ENCODE measurements at regions not wholly inside any gene's neighbourhood (a gene's known extent, or its start where the extent isn't known, plus 50 kb on each side); places are given as distances from the start of the nearest gene placed in this dataset.

GRCh38 chr2:190789074-190790004 is 91.3 kb upstream of the GLS start:
- TF ChIP-seq, protein P1, sequence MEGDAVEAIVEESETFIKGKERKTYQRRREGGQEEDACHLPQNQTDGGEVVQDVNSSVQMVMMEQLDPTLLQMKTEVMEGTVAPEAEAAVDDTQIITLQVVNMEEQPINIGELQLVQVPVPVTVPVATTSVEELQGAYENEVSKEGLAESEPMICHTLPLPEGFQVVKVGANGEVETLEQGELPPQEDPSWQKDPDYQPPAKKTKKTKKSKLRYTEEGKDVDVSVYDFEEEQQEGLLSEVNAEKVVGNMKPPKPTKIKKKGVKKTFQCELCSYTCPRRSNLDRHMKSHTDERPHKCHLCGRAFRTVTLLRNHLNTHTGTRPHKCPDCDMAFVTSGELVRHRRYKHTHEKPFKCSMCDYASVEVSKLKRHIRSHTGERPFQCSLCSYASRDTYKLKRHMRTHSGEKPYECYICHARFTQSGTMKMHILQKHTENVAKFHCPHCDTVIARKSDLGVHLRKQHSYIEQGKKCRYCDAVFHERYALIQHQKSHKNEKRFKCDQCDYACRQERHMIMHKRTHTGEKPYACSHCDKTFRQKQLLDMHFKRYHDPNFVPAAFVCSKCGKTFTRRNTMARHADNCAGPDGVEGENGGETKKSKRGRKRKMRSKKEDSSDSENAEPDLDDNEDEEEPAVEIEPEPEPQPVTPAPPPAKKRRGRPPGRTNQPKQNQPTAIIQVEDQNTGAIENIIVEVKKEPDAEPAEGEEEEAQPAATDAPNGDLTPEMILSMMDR (IDR thresholded peaks at IDR 0.05) = no peak
- no peak for TF ChIP-seq POLR2A (IDR thresholded peaks at IDR 0.05)
